Vagina (tissue), 2 donors: ENCODE measurements at regions not wholly inside any gene's neighbourhood (a gene's known extent, or its start where the extent isn't known, plus 50 kb on each side); places are given as distances from the start of the nearest gene placed in this dataset.

Source experiments
- CTCF ChIP-seq, 3 experiments: fragments of 450-650 bp in 2 of 3; fragments of 200-600 bp in 1 of 3; sonication (generic) in 1 of 3; IDR thresholded peaks; one replicate each; pipeline ENCODE4 v1.5.1; 2017 to 2019; ENCODE audit warnings: antibody characterized with exemption in 3 of 3, mild to moderate bottlenecking in 2 of 3, moderate library complexity in 2 of 3
- POLR2A ChIP-seq, 2 donors: fragments of 450-650 bp; IDR thresholded peaks; one replicate each; pipeline ENCODE4 v1.6.1; 2017; ENCODE audit warnings: antibody characterized with exemption in 2 of 2, mild to moderate bottlenecking in 2 of 2, moderate library complexity in 2 of 2

- no peak for TF ChIP-seq POLR2A (IDR thresholded peaks at IDR 0.05)
- TF ChIP-seq CTCF (IDR thresholded peaks at IDR 0.05) = no peak
These were observed 835.4 kb upstream of the GBE1 start for GRCh38 chr3:82596805-82597204.
